ENCODE measurements at regions not wholly inside any gene's neighbourhood (a gene's known extent, or its start where the extent isn't known, plus 50 kb on each side); places are given as distances from the start of the nearest gene placed in this dataset.
"Not testable (repeated sequence)": the region's sequence is repeated elsewhere in the genome, so short reads cannot be mapped to it uniquely, and the experiment has no call there.

DNA sequence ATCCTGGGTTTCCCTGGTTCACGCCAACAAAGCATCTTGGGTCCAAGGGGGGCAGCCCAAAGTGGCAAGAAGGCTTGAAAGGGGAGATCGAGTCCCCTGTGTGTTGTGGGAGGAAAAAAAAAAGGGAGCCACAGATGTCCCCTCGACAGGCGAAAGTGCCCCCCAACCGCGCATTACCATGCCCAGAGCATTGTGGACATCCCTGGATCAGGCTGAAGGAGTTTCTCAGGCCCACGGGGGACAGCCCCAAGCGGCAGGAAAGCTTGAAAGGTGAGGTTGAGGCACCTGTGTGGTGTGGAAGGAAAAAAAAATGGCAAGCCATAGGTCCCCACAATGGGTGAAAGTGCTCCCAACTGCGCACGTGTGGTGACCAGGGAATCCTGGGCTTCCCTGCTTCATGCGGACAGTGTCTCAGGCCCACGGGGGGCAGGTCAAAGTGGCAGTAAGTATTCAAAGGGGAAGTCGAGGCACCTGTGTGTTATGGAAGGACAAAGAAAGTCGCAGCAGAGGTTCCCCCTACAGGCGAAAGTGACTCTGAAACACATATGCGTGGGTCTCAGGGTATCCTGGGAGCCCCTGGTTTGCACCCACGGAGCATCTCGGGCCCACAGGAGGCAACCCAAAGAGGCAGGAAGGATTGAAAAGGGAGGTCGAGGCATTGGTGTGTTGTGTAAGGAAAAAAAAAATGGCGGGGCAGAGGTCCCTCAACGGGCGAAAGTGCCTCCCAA is 580.1 kb downstream of the ALG10 start:
- CTCF ChIA-PET, result no interaction called here
- Mint-ChIP-seq H3K9me3 (peaks cover 36% of the 10 kb centered on the region), H3K4me3 (no peak overlapping the region), H3K27me3 (ENCODE audit: low read depth) (no peaks in the 10 kb centered on the region), H3K4me1 (ENCODE audit: low read depth) (no peaks in the 10 kb centered on the region), H3K27ac (no peak overlapping the region), H3K36me3 (ENCODE audit: low read depth) (peaks cover 14% of the 10 kb centered on the region)
- no peak for DNase-seq
- intact Hi-C loops (cut with micrococcal nuclease), result no loop called here

DNA sequence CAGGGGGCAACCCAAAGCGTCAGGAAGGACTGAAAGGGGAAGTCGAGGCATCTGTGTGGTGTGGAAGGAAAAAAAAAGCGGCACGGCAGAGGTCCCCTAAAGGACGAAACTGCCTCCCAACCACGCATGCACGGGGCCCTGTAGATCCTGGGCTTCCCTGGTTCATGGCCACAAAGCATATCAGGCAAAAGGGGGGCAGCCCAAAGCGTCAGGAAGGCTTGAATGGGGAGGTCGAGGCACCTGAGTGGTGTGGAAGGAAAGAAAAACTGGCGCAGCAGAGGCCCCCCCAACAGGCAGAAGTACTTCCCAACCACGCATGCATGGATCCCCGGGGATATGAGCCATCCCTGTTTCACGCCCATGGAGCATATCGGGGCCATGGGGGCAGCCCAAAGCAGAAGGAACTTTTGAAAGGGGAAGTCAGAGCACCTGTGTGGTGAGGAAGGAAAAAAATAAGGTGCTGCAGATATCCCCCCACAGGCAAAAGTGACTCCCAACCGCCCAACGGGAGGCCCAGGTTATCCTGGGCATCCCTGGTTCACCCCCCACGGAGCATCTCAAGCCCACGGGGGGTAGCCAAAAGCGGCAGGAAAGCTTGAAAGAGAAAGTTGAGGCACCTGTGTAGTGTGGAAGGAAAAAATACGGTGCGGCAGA is 581.2 kb downstream of the ALG10 start:
- no peaks in the 10 kb centered on the region for H3K27me3 Mint-ChIP-seq (ENCODE audit: low read depth)
- intact Hi-C loops (cut with micrococcal nuclease), result no loop called here
- no peak for DNase-seq
- CTCF ChIA-PET, result no interaction called here
- H3K4me3 Mint-ChIP-seq, result no peak overlapping the region
- peaks cover 11% of the 10 kb centered on the region for H3K36me3 Mint-ChIP-seq (ENCODE audit: low read depth)
- no peaks in the 10 kb centered on the region for H3K4me1 Mint-ChIP-seq (ENCODE audit: low read depth)
- H3K9me3 Mint-ChIP-seq, result peaks cover 36% of the 10 kb centered on the region
- H3K27ac Mint-ChIP-seq, result no peak overlapping the region

DNA sequence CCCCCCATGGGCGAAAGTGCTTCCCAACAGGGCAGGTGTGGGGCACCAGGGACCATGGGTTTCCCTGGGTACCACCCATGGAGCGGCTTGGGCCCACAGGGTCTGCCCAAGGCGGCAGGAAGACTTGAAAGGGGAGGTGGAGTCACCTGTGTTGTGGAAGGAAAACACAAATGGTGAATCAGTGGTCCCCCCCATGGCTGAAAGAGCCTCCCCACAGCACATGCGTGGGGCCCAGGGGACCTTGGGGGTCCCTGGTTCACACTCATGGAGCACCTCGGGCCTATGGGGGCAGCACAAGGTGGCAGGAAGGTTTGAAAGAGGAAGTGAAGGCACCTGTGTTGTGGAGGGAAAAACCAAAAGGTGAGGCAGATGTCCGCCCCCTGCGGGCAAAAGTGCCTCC is 581.9 kb downstream of the ALG10 start:
- H3K9me3 Mint-ChIP-seq, result peaks cover 36% of the 10 kb centered on the region
- CTCF ChIA-PET, result no interaction called here
- no peak overlapping the region for H3K27ac Mint-ChIP-seq
- H3K4me1 Mint-ChIP-seq (ENCODE audit: low read depth), result no peaks in the 10 kb centered on the region
- no peak for DNase-seq
- no peaks in the 10 kb centered on the region for H3K27me3 Mint-ChIP-seq (ENCODE audit: low read depth)
- intact Hi-C loops (cut with micrococcal nuclease), result no loop called here
- no peak overlapping the region for H3K4me3 Mint-ChIP-seq
- H3K36me3 Mint-ChIP-seq (ENCODE audit: low read depth), result peaks cover 11% of the 10 kb centered on the region

DNA sequence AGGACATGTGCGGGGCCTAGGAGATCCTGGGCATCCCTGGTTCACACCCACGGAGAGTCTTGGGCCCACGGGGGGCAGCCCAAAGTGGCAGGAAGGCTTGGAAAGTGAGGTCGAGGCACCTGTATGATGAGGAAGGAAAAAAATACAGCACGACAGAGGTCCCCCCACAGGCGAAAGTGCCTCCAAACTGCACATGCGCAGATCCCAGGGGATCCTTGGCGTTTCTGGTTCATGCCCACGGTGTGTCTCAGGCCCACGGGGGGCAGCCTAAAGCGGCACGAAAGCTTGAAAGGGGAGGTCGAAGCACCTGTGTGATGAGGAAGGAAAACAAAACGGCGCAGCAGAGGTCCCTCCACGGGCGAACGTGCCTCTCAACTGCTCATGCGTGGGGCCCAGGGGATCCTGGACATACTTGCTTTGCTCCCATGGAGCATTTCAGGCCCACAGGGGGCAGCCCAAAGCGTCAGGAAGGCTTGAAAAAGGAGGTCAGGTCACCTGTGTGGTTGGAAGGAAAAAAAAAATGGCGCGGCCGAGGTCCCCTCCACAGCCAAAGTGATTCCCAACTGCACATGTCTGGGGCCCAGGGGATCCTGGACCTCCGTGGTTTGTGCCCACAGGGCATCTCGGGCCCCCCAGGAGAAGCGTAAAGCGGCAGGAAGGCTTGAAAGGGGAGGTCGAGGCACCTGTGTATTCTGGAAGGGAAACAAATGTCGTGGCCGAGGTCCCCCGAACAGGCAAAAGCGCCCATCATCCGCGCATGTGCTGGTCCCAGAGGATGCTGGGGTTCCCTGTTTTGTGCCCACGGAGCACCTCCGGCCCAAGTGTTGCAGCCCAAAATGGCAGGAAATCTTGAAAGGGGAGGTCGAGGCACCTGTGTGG is 582.6 kb downstream of the ALG10 start:
- H3K9me3 Mint-ChIP-seq, result peaks cover 39% of the 10 kb centered on the region
- CTCF ChIA-PET, result no interaction called here
- no peak overlapping the region for H3K27ac Mint-ChIP-seq

DNA sequence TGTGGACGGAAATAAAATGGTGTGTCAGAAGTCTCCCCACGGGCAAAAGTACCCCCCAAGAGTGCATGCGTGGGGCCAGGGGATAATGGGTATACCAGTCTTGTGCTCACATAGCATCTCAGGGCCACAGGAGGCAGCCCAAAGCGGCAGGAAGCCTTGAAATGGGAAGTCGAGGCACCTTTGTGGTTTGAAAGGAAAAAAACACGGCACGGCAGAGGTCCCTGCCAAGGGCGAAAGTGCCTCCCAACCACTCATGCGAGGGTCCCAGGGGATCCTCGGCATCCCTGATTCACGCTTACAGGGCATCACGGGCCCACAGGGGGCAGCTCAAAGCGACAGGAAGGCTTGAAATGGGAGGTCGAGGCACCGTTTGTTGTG is 583.2 kb downstream of the ALG10 start:
- Mint-ChIP-seq H3K4me3 (no peak overlapping the region), H3K27ac (no peak overlapping the region), H3K9me3 (peaks cover 39% of the 10 kb centered on the region), H3K27me3 (ENCODE audit: low read depth) (no peaks in the 10 kb centered on the region), H3K36me3 (ENCODE audit: low read depth) (peaks cover 11% of the 10 kb centered on the region), H3K4me1 (ENCODE audit: low read depth) (no peaks in the 10 kb centered on the region)
- CTCF ChIA-PET, result no interaction called here
- no peak for DNase-seq
- intact Hi-C loops (cut with micrococcal nuclease), result no loop called here

More for the DNA sequence above, 582.6 kb downstream of the ALG10 start:
- Mint-ChIP-seq H3K4me1 (ENCODE audit: low read depth) (no peaks in the 10 kb centered on the region), H3K4me3 (no peak overlapping the region), H3K27me3 (ENCODE audit: low read depth) (no peaks in the 10 kb centered on the region), H3K36me3 (ENCODE audit: low read depth) (peaks cover 11% of the 10 kb centered on the region)
- no peak for DNase-seq
- intact Hi-C loops (cut with micrococcal nuclease), result no loop called here

DNA sequence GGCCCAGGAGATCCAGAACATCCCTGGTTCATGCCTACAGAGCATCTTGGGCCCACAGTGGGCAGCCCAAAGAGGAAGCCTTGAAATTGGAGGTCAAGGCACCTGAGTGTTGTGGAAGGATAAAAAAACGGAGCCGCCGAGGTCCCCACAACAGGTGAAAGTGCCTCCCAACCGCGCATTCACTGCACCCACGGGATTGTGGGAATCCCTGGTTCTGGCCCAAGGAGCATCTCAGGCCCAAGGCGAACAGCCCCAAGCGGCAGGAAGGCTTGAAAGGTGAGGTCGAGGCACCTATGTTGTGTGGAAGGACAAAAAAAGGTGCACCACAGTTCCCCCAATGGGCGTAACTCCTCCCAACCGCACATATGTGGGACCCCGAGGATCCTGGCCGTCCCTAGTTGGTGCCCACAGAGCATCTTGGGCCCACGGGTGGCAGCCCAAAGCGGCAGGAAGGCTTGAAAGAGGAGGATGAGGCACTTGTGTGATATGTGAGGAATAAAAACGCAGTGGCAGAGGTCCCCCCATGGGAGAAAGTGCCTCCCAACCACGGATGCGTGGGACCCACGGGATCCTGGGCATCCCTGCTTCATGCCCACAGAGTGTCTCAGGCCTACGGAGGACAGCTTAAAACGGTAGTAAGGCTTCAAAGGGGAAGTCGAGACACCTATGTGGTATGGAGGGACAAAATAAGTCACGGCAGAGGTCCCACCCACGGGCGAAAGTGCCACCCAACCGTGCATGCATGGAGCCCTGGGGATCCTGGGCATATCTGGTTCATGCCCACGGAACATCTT is 583.9 kb downstream of the ALG10 start:
- CTCF ChIA-PET, result no interaction called here
- no peak for DNase-seq
- Mint-ChIP-seq H3K36me3 (ENCODE audit: low read depth) (peaks cover 11% of the 10 kb centered on the region), H3K27me3 (ENCODE audit: low read depth) (no peaks in the 10 kb centered on the region), H3K4me1 (ENCODE audit: low read depth) (no peaks in the 10 kb centered on the region), H3K4me3 (no peak overlapping the region), H3K27ac (no peak overlapping the region), H3K9me3 (peaks cover 35% of the 10 kb centered on the region)
- intact Hi-C loops (cut with micrococcal nuclease), result no loop called here

DNA sequence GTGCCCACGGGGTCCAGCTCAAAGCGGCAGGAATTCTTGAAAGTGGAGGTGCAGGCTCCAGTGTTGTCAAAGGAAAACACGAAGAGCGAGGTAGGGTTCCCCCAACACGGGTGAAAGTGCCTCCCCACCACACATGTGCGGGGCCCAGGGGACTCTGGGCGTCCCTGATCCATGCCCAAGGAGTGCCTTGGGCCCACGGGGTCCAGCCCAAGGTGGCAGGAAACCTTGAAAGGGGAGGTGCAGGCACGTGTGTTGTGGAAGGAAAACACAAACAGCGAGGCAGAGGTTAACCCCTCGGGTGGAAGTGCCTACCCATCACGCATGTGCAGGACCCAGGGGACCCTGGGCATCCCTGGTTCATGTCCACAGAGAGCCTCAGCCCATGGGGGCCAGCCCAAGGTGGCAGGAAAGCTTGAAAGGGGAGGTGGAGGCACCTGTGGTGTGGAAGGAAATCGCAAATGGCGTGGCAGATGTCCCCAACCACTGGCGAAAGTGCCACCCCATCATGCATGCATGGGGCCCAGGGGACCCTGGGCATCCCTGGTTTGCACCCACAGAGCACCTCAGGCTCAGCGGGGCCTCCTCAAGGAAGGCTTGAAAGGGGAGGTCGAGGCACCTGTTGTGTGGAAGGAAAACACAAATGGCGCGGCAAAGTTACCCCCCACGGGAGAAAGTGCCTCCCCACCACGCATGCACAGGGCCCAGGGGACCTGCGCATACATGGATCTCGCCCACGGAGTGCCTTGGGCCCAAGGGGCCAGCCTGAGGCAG is 584.6 kb downstream of the ALG10 start:
- Mint-ChIP-seq H3K36me3 (ENCODE audit: low read depth) (peaks cover 11% of the 10 kb centered on the region), H3K4me3 (no peak overlapping the region), H3K27ac (no peak overlapping the region), H3K4me1 (ENCODE audit: low read depth) (no peaks in the 10 kb centered on the region), H3K9me3 (peaks cover 36% of the 10 kb centered on the region), H3K27me3 (ENCODE audit: low read depth) (no peaks in the 10 kb centered on the region)
- DNase-seq, result no peak
- CTCF ChIA-PET, result no interaction called here
- intact Hi-C loops (cut with micrococcal nuclease), result no loop called here

DNA sequence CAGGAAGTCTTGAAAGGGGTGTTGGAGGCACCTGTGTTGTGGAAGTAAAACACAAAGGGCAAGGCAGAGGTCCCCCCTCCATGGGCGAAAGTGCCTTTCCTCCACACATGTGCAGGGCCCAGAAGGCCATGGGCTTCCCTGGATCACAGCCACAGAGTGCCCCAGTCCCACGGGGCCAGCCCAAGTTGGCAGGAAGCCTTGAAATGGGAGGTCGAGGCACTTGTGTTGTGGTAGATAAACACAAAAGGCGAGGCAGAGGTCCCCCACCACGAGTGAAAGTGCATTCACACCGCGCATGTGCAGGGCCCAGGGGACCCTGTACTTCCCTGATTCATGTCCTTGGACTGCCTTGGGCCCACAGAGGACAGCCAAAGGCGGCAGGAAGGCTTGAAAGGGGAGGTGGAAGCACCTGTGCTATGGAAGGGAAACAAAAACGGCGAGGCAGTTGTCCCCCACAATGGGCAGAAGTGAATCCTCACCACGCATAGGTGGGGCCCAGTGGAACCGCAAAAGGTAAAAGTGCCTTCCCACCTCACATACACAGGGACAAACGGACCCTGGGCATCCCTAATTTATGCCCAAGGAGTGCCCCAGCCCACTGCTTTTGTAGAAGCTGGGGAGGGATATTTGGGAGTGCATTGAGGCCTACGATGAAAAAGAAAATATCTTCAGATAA is 585.4 kb downstream of the ALG10 start:
- Mint-ChIP-seq H3K27me3 (ENCODE audit: low read depth) (no peaks in the 10 kb centered on the region), H3K27ac (no peak overlapping the region), H3K4me3 (no peak overlapping the region), H3K4me1 (ENCODE audit: low read depth) (no peaks in the 10 kb centered on the region), H3K36me3 (ENCODE audit: low read depth) (peaks cover 8% of the 10 kb centered on the region), H3K9me3 (peaks cover 34% of the 10 kb centered on the region)
- intact Hi-C loops (cut with micrococcal nuclease), result no loop called here
- CTCF ChIA-PET, result no interaction called here
- no peak for DNase-seq

DNA sequence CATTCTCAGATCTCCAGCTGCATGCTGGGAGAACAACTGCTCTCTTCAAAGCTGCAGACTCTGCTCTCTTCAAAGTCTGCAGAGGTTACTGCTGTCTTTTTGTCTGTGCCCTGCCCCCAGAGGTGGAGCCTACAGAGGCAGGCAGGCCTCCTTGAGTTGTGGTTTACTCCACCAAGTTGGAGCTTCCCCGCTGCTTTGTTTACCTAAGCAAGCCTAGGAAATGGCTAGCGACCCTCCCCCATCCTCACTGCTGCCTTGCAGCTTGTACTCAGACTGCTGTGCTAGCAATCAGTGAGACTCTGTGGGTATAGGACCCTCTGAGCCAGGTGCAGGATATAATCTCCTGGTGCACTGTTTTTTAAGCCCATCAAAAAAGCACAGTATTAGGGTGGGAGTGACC is 591.7 kb downstream of the ALG10 start:
- intact Hi-C loops (cut with micrococcal nuclease); H3K4me3 Mint-ChIP-seq; H3K27me3 Mint-ChIP-seq (ENCODE audit: low read depth); CTCF ChIA-PET; DNase-seq; H3K36me3 Mint-ChIP-seq (ENCODE audit: low read depth); H3K4me1 Mint-ChIP-seq (ENCODE audit: low read depth); H3K27ac Mint-ChIP-seq: not testable (repeated sequence)
- peaks cover 44% of the 10 kb centered on the region for H3K9me3 Mint-ChIP-seq

DNA sequence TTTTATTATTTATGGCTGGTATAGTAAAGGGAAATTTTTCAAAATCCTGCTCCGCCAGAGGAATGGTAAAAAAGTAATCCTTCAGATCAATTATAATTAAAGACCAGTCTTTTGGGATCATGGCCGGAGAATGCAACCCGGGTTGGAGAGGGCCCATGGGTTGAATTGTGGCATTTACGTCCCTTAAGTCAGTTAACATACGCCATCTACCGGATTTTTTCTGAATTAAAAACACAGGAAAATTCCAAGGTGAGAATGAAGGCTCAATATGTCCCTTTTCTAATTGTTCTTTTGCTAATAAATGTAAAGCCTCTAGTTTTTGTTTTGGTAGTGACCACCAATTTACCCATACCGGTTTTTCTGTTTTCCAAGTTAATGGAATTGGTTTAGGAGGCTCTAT is 602.8 kb downstream of the ALG10 start:
- Mint-ChIP-seq H3K36me3 (ENCODE audit: low read depth) (no peaks in the 10 kb centered on the region), H3K4me3 (no peak overlapping the region), H3K27ac (no peak overlapping the region), H3K27me3 (ENCODE audit: low read depth) (no peaks in the 10 kb centered on the region), H3K9me3 (peaks cover 9% of the 10 kb centered on the region), H3K4me1 (ENCODE audit: low read depth) (no peaks in the 10 kb centered on the region)
- CTCF ChIA-PET, result interaction anchor here (0.9 kb wide), 1 partner anchor 10 kb away, joined by 4 read pairs; no protein-coding TSS in a partner anchor
- intact Hi-C loops (cut with micrococcal nuclease), result loop anchor here (1.0 to 10.0 kb wide), 2 partner anchors 410 to 502 kb away; no protein-coding TSS in a partner anchor
- DNase-seq, result no peak

DNA sequence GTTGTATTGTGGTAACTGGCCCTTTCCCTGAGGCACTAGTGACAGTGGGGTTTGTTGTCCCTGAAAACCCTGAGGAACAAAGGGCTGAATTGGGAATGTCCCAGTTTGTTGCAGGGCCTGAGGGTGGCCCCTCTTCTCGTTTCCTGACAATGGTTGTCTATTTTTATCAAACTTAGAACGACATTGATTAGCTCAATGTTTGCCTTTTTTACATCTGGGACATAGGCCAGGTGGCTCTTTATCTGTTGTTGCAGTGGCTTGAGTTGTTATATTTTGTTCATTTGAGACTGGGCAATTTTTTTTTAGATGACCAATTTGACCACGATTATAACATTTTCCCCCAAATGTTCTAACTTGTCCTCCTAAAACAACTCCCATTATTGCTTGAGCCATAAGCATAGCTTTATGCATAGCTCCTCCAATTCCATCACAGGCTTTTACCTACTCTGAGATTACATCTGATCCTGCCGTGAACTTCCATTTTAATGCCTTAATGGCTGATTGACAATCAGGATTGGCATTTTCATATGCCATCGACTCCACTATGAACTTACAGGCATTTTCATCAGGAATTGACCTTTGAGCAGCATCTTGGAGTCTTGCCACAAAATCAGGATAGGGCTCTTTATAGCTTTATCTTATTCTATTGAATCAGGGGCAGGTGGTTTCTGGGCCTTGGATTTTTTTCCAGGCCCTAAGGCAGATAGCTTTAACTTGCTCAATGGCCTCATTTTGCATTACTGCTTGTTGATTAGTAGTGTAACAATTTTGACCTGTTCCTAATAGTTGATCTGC is 604.3 kb downstream of the ALG10 start:
- Mint-ChIP-seq H3K4me1 (ENCODE audit: low read depth) (no peaks in the 10 kb centered on the region), H3K27ac (no peak overlapping the region), H3K4me3 (no peak overlapping the region), H3K9me3 (peaks cover 13% of the 10 kb centered on the region), H3K36me3 (ENCODE audit: low read depth) (no peaks in the 10 kb centered on the region), H3K27me3 (ENCODE audit: low read depth) (no peaks in the 10 kb centered on the region)
- intact Hi-C loops (cut with micrococcal nuclease), result loop anchor here (10.0 kb wide), 1 partner anchor 412 kb away; no protein-coding TSS in a partner anchor
- CTCF ChIA-PET, result no interaction called here
- no peak for DNase-seq

Measured in activated naive CD4-positive, alpha-beta T cell treated with anti-CD3 and anti-CD28 coated beads for 36 hours (primary cell).